ENCODE measurements at regions not wholly inside any gene's neighbourhood (a gene's known extent, or its start where the extent isn't known, plus 50 kb on each side); places are given as distances from the start of the nearest gene placed in this dataset.

DNA sequence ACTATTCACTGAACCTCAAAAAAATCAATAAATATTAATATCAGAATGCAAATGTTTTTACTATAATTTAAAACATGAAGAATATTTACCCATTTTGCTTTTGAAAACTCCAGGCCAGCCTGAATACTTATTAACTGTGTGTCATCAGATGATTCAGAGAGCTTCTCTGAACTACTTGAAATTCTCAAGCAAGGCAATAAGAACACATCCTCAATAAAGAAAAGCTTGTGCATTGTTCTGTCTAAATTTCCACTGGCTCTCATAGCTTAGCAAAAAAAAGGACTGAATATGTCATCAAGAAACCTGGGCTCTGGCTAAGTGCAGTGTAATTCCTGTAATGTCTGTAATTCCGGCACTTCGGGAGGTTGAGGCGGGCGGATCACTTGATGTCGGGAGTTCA lies 194.1 kb downstream of the BTG1 start:
- no peak overlapping the region for H3K27ac ChIP-seq
- TF ChIP-seq, protein P1, sequence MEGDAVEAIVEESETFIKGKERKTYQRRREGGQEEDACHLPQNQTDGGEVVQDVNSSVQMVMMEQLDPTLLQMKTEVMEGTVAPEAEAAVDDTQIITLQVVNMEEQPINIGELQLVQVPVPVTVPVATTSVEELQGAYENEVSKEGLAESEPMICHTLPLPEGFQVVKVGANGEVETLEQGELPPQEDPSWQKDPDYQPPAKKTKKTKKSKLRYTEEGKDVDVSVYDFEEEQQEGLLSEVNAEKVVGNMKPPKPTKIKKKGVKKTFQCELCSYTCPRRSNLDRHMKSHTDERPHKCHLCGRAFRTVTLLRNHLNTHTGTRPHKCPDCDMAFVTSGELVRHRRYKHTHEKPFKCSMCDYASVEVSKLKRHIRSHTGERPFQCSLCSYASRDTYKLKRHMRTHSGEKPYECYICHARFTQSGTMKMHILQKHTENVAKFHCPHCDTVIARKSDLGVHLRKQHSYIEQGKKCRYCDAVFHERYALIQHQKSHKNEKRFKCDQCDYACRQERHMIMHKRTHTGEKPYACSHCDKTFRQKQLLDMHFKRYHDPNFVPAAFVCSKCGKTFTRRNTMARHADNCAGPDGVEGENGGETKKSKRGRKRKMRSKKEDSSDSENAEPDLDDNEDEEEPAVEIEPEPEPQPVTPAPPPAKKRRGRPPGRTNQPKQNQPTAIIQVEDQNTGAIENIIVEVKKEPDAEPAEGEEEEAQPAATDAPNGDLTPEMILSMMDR (IDR thresholded peaks at IDR 0.05): no peak
- no peak for DNase-seq (ENCODE audit: low spot score)
- no peak overlapping the region for H3K4me3 ChIP-seq

DNA sequence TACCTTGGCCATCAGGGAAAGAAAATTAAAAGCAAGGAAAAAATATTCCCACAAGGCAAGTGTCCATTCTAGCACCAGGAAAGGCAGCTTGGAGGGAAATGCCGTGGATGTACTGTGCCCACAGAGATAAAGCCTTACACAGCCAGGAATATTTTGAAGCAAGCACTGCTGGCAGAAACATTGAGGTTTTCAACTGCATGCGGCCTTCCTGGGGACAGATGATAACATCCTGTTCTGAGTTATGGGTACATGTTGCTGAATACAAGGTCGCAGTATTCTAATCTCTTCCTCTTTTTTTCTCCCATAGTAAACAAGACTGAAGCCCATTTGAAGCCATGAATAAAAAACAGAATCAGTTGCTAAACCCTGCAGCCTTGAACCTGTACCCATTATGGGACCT lies 197.1 kb downstream of the BTG1 start:
- Histone ChIP-seq H3K27ac (no peak overlapping the region), H3K4me3 (no peak overlapping the region)
- TF ChIP-seq, protein P1 (IDR thresholded peaks at IDR 0.05): no peak
- no peak for DNase-seq (ENCODE audit: low spot score)

DNA sequence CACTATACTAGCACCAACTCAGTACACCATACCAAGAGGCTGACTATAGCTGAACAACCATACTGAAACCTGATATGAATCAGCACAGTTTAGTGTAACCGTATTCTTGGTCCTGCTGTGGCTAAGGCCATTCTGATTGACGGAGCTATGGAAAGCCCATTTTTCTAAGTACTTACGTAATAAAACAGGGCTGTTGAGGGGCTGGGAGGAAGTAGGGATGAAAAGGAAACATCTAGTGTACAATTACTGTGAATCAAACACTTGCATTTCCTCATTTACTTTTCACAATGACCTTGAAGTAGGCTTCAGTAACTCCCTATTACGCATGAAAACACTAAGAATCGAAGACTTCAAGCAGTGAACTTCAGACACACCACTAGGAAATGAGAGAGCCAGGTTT lies 198.2 kb downstream of the BTG1 start:
- no peak overlapping the region for H3K27ac ChIP-seq
- TF ChIP-seq, protein P1 (IDR thresholded peaks at IDR 0.05): no peak
- DNase-seq (ENCODE audit: low spot score): no peak
- H3K4me3 ChIP-seq: no peak overlapping the region

DNA sequence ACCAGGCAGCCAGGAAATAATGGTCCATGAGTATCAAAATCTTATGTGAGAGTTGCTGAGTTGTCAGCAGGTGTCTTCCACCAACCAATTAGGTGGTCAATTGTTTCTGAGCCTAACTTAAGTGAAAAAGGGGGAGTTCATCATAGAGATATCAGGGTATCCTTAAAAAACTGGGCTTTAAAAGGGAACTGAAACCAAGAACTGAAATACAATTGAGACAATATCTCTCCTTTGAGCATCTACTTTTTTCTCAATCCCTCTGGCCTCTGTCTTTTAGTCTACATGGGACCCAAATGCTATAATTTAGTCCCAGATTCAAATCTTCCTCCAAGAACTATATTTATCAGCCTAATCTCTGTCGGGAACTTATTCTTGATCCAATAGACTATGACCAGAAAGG lies 201.0 kb downstream of the BTG1 start:
- no peak overlapping the region for H3K27ac ChIP-seq
- H3K4me3 ChIP-seq: no peak overlapping the region
- TF ChIP-seq, protein P1 (IDR thresholded peaks at IDR 0.05): no peak
- DNase-seq (ENCODE audit: low spot score): no peak

DNA sequence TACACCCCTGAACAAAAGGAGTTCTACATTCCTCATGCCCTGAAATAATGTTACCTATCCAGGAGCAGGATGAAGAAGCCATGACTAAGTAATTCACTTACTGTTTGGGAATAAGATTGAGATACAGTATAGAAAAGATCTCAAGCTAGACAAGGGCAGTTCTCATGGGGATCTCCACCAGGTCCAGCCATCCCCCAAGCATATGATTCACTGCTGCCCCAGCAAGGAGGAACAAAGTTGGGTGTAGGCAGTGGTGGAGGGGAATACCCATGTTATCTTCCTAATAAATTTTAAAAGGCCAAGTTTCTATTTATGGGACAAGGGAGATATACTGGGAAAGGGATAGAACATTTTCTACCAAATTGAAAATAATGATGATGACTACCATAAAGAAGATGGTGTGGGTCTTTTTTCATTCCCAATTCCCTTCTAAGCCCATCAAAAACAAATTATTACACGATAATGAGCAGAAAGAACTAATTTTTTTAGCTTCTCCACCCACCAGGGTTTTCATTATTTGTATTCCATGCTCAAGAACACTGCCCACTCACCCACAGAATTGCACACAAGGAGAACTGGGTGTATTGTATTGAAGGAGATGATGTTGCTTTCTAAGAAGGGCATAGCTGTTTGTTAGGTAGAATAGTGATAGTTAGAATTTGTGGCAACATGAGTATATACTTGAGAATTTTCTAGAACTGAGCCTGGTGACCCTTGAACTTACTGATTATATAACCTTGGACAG lies 204.6 kb downstream of the BTG1 start:
- DNase-seq (ENCODE audit: low spot score): no peak
- TF ChIP-seq, protein P1 (IDR thresholded peaks at IDR 0.05): no peak
- no peak overlapping the region for H3K27ac ChIP-seq
- no peak overlapping the region for H3K4me3 ChIP-seq

DNA sequence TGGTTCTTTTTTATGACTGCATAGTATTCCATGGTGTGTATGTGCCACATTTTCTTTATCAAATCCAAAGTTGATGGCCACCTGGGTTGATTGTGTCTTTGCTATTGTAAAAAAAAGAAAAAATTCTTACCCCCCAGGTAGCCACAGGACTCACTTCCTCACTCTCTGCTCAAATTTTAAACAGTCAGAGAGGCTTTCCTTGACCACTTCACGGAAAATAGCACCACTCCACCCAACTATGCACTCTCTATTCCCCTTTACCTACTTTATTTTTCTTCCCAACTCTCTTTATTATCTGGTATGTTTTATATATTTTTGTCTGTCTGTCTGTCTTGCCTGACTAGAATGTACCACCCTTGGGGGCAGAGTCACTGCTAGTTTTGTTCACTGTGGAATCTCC lies 205.3 kb downstream of the BTG1 start:
- Histone ChIP-seq H3K4me3 (no peak overlapping the region), H3K27ac (no peak overlapping the region)
- TF ChIP-seq, protein P1 (IDR thresholded peaks at IDR 0.05): no peak
- DNase-seq (ENCODE audit: low spot score): no peak

DNA sequence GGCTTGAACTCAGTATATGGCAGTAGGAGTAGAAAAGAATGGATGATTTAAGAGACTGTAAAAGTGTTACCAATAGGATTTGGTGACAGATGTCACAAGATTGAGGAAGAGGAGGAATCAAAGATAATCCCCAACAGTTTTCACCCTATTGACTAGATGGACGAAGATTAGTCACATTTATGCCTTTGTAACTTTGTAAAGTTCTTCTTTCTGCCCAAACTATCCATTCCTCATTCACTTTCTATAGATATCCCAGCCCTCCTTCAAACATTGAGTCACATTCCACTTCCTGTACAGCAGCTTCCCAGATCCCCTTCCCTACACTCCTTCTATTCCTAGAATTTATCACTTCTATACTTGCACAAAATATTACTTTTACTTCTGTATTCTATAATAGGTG lies 207.9 kb downstream of the BTG1 start:
- H3K27ac ChIP-seq: no peak overlapping the region
- no peak overlapping the region for H3K4me3 ChIP-seq
- DNase-seq (ENCODE audit: low spot score): no peak
- TF ChIP-seq, protein P1 (IDR thresholded peaks at IDR 0.05): no peak
